HTR-8/SVneo (cell line): ENCODE measurements at regions not wholly inside any gene's neighbourhood (a gene's known extent, or its start where the extent isn't known, plus 50 kb on each side); places are given as distances from the start of the nearest gene placed in this dataset.

Experiments
- DNase-seq: peaks from one replicate; pipeline ENCODE4 v3.0.0; 2011; ENCODE audit warnings: low spot score, mixed read lengths; ENCODE audit not compliant: insufficient read length
- FAIRE-seq: peaks from 2 replicates; lab custom pipeline; 2011; peaks lifted over from hg19 to GRCh38; lab: Jason Lieb, UNC

- DNase-seq (no peak), FAIRE-seq (no peak)
Observed at GRCh38 chr18:29547626-29548025, 1370.7 kb upstream of the CDH2 start.

DNA sequence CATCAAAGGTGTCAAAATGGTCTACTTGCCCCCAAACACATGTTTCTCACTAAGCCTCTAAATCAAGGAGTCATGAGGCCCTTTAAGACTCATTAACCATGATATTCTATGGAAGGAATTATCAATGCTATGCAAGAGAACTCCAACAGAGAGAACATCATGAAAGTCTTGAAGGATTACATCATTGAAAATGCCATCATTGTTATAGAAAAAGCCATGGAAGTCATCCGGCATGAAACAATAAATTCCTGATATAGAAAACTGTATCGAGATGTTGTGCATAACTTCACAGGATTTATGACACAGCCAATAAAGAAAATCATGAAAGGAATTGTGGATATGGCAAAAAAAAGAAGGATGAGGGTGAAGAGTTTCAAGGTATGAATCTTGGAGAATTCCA is 1363.6 kb upstream of the CDH2 start:
- FAIRE-seq: no peak

DNA sequence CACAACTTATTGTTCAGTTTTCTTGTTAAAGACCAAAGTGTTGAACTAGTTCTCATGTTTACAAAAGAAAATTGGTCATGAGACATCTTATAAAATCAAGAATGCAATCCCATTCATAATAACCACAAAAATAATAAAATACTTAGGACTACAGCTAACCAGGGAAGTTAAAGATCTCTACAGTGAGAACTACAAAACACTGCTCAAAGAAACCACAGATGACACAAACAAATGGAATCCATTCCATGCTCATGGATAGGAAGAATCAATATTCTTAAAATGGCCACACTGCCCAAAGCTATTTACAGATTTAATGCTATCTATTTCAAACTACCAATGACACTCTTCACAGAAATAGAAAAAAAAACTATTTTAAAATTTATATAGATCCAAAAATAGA is 1354.8 kb upstream of the CDH2 start:
- FAIRE-seq (no peak), DNase-seq (no peak)

More for the DNA sequence above, 1363.6 kb upstream of the CDH2 start:
- DNase-seq: no peak

GRCh38 chr18:29523371-29523770 is 1346.4 kb upstream of the CDH2 start:
- FAIRE-seq (no peak), DNase-seq (no peak)

- no peak for DNase-seq
- no peak for FAIRE-seq
Observed at GRCh38 chr18:29512761-29513160, 1335.8 kb upstream of the CDH2 start.

GRCh38 chr18:29512203-29512602 is 1335.3 kb upstream of the CDH2 start:
- FAIRE-seq (no peak), DNase-seq (no peak)

- FAIRE-seq: no peak
Observed at GRCh38 chr18:29501952-29502351, 1325.0 kb upstream of the CDH2 start.

GRCh38 chr18:29496152-29496680 is 1319.3 kb upstream of the CDH2 start:
- DNase-seq (no peak), FAIRE-seq (no peak)

More at GRCh38 chr18:29501952-29502351, 1325.0 kb upstream of the CDH2 start:
- peak; percentile 11 for DNase-seq

DNA sequence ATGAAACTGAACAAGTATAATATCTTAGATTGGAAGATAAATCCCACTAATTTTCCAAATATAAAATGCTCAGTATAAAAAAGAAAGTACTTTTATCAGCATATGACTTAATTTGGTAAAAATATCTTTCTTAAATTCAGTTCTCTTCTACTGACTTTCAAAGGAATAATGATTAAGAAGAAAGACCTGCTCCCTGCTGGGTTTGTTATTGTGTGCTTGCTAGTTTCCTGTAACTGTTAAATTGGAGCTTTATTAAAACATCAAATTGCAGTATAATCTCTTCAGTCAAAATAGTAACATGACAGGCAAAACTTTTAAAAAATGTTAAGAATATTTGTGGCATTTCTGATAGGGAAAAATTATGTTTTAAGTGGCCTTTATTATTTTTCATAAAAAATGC is 1317.4 kb upstream of the CDH2 start:
- DNase-seq (no peak), FAIRE-seq (no peak)

DNA sequence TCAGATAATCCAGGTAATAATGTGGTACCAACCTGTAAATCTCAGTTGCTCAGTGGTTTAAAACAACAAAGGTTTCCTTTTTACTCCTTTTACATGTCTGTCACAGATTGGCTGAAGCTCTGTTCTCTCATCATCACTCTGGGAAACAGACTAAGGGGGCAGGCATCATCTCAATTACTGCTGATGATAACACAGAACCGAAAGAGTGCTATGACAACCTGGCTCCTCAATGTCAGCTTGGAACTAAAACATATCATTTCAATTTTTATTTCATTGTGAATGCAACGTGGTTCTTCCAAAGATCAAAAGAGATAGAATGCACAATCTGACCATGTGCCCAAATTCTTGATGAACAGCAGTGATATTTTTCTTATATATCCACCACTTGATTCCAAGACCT is 1315.0 kb upstream of the CDH2 start:
- no peak for FAIRE-seq

GRCh38 chr18:29488617-29489016 is 1311.7 kb upstream of the CDH2 start:
- DNase-seq (no peak), FAIRE-seq (no peak)

More for the DNA sequence above, 1315.0 kb upstream of the CDH2 start:
- DNase-seq: no peak

DNA sequence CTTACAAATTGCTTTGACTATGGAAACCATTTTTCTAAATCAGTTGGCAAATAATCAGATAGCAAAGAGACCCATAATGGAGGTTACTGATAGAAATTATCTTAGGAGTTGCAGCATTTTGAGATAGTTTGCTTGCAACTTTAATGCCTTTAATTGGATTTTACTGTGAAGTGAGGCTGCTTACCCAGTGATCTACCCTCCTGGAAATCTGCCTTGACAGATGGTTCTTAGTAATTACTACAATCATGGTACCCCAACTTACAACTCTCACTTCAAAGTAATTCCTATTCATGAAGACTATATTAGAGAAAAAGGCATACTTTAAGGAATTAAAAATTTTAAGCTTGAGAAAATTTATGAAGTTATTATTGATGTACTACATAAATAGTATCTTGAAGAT is 1288.6 kb upstream of the CDH2 start:
- DNase-seq (no peak), FAIRE-seq (no peak)

- DNase-seq (no peak), FAIRE-seq (no peak)
Observed at GRCh38 chr18:29459972-29460371, 1283.0 kb upstream of the CDH2 start.

DNA sequence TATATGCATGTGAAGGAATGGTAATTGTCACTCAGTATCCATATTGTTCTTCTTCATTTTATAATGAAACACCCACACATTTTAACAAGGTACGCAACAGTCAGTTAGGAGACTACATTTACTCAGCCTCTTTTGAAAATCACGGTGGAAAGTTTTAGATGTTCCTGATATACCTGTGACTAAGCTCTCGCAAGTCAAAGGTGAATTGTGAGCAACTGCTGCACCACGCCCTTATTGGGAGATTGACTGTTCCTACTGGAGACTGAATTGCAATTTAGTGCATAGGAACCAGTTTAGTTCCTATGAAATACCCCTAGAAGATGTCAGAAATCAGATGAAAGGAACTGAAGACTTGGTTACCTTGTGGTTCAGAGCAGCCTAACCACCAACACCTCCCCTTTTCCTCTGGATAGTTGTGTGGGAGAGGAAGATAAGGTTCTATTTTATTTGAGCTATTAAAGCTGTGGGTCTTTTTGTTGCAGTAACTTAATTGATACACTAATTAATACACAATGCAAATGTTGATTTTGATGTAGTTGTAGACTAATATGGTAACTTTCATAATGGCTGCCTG is 1280.5 kb upstream of the CDH2 start:
- no peak for DNase-seq
- no peak for FAIRE-seq

DNA sequence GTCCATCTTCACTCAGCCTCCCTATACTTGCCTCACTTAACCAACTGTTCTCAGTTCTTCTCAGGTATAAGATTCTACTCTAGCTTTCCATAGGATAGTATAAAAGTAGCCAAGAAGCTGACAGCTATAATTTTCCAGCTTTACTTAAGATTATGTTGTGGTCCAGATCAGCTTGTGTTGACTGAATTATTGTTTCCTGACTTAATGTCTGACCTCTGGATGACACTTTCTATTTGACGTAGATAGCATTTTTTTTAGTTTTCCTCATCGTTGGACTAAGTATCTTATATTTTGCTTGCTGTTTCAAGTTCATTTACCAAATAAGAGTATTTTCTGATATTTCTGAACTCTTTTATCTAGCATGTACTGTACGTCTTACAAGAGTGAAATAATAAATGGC is 1272.5 kb upstream of the CDH2 start:
- DNase-seq (peak; percentile 5), FAIRE-seq (no peak)

DNA sequence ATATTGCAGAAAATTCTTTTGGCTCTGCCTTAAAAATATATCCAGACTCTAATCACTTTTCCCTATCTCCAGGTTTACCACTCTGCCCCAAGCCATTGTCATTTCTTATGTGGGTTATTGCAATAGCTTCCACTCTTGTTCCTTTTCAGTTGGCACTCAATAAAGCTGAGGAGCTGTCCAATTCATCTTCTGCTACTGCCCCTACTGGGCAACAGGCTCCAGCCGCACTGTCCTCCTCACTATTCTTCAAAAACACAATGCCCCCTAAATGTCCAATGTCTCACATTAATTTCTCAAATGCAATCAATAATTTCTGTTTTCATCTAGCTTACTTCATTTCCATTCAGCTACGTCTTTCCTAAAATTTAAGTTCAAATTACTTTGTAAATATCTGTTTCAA is 1262.5 kb upstream of the CDH2 start:
- FAIRE-seq: no peak
- DNase-seq: no peak

DNA sequence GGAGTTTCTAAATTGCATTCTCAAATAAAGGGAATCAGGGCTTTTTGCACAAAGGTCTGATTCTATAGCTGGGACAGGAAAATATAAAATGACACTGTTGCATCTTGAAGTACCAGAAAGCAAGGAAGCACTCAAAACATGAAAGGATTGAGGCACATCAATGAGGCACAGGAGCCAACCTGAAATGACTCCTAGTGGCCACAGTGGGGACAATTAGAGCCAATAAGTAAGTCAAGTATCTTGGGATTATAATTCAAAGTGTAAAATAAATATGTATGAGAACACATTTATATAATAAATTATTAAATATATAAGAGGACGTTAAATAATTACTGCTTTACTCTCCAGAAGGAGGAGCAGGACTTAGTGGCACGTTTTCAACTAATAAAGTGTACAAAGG is 1259.5 kb upstream of the CDH2 start:
- FAIRE-seq: no peak

DNA sequence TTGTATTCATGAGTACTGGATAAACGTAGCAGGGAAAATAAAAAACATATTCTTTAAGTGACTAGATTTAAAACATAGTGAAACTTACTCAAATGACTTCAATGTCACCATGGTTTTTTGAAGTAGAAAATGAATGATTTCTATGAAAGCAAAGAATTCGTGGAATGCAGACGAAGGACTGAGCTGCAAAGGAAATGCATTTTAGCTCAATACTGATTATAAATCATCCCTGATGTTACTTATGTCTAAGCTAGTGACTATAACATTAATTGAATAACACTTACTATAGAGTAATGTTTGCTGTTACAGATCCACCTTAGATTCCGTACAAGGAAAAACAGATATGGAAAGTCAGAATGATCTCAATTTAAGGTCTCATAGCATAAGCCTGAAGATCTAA is 1257.7 kb upstream of the CDH2 start:
- FAIRE-seq (no peak), DNase-seq (peak; percentile 2)

More for the DNA sequence above, 1259.5 kb upstream of the CDH2 start:
- no peak for DNase-seq

GRCh38 chr18:29430416-29430815 is 1253.5 kb upstream of the CDH2 start:
- DNase-seq (no peak), FAIRE-seq (no peak)

GRCh38 chr18:29418136-29418535 is 1241.2 kb upstream of the CDH2 start:
- FAIRE-seq: no peak
- DNase-seq: no peak

DNA sequence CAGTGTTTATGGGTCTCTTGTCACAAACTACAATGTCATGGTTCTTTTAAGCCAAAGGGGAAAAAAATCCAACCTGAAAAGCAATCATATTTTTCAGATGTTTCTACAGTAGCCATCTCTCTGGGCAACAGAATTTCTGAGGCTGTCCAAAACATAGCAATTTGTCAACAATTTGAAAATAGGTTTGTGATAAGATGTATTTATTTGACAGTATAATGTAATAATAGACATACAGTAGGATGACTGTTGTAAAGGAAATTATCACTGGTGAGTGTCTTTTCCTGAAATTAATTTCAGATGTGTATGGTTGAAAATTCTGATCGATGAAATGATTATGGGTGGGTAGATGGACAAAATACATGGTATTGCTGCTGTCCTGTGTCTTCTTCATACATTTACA is 1230.1 kb upstream of the CDH2 start:
- DNase-seq: no peak

GRCh38 chr18:29397536-29397935 is 1220.6 kb upstream of the CDH2 start:
- FAIRE-seq (no peak), DNase-seq (no peak)

More for the DNA sequence above, 1230.1 kb upstream of the CDH2 start:
- no peak for FAIRE-seq
